Tibial nerve (tissue), 3 donors: ENCODE measurements at regions not wholly inside any gene's neighbourhood (a gene's known extent, or its start where the extent isn't known, plus 50 kb on each side); places are given as distances from the start of the nearest gene placed in this dataset.

Experiments
- POLR2A ChIP-seq, 2 donors: fragments of 450-650 bp; IDR thresholded peaks; one replicate each; pipeline ENCODE4 v1.6.1; 2017; ENCODE audit warnings: antibody characterized with exemption in 2 of 2, mild to moderate bottlenecking in 2 of 2, moderate library complexity in 2 of 2
- TF ChIP-seq, protein P1 (sequence below), 5 experiments: fragments of 200-600 bp in 3 of 5; fragments of 450-650 bp in 2 of 5; sonication (generic) in 3 of 5; IDR thresholded peaks; one replicate each; pipeline ENCODE4 v1.5.1; 2016 to 2019; ENCODE audit warnings: antibody characterized with exemption in 5 of 5, mild to moderate bottlenecking in 3 of 5, moderate library complexity in 2 of 5

GRCh38 chr18:14974576-14974975 lies 226.6 kb downstream of the ANKRD30B start:
- TF ChIP-seq, protein P1, sequence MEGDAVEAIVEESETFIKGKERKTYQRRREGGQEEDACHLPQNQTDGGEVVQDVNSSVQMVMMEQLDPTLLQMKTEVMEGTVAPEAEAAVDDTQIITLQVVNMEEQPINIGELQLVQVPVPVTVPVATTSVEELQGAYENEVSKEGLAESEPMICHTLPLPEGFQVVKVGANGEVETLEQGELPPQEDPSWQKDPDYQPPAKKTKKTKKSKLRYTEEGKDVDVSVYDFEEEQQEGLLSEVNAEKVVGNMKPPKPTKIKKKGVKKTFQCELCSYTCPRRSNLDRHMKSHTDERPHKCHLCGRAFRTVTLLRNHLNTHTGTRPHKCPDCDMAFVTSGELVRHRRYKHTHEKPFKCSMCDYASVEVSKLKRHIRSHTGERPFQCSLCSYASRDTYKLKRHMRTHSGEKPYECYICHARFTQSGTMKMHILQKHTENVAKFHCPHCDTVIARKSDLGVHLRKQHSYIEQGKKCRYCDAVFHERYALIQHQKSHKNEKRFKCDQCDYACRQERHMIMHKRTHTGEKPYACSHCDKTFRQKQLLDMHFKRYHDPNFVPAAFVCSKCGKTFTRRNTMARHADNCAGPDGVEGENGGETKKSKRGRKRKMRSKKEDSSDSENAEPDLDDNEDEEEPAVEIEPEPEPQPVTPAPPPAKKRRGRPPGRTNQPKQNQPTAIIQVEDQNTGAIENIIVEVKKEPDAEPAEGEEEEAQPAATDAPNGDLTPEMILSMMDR (IDR thresholded peaks at IDR 0.05) = no peak
- TF ChIP-seq POLR2A (IDR thresholded peaks at IDR 0.05) = no peak
